HEK293T (cell line): ENCODE measurements at regions not wholly inside any gene's neighbourhood (a gene's known extent, or its start where the extent isn't known, plus 50 kb on each side); places are given as distances from the start of the nearest gene placed in this dataset.

Experiments used
- BHLHE40 ChIP-seq: fragments of 450-650 bp; IDR thresholded peaks from 2 replicates; pipeline ENCODE4 v1.6.1; 2016; ENCODE audit warnings: mild to moderate bottlenecking, moderate library complexity, borderline replicate concordance
- CTBP1 ChIP-seq: fragments of 450-650 bp; IDR thresholded peaks from 2 replicates; pipeline ENCODE4 v1.6.1; 2016; ENCODE audit warnings: borderline replicate concordance
- FOXA1 ChIP-seq: fragments of 450-650 bp; IDR thresholded peaks from 2 replicates; pipeline ENCODE4 v1.6.1; 2016; ENCODE audit warnings: mild to moderate bottlenecking
- FOXM1 ChIP-seq: fragments of 450-650 bp; IDR thresholded peaks from 2 replicates; pipeline ENCODE4 v1.6.1; 2017; ENCODE audit warnings: mild to moderate bottlenecking, borderline replicate concordance
- PKNOX1 ChIP-seq: fragments of 450-650 bp; IDR thresholded peaks from 2 replicates; pipeline ENCODE4 v1.6.1; 2016
- SP1 ChIP-seq: fragments of 450-650 bp; IDR thresholded peaks from 2 replicates; pipeline ENCODE4 v1.6.1; 2017
- SUZ12 ChIP-seq: fragments of 450-650 bp; IDR thresholded peaks from 2 replicates; pipeline ENCODE4 v1.6.1; 2016; ENCODE audit warnings: mild to moderate bottlenecking
- TARDBP ChIP-seq: fragments of 450-650 bp; IDR thresholded peaks from 2 replicates; pipeline ENCODE4 v1.6.1; 2016

- no peak for TF ChIP-seq SP1
- no peak for TF ChIP-seq TARDBP
- no peak for TF ChIP-seq CTBP1
- no peak for TF ChIP-seq FOXA1
- no peak for TF ChIP-seq BHLHE40
- TF ChIP-seq SUZ12 = no peak
- TF ChIP-seq PKNOX1 = no peak
- no peak for TF ChIP-seq FOXM1
These were observed 86.0 kb upstream of the CADM1 start for GRCh38 chr11:115590254-115590653.
